ENCODE measurements at regions not wholly inside any gene's neighbourhood (a gene's known extent, or its start where the extent isn't known, plus 50 kb on each side); places are given as distances from the start of the nearest gene placed in this dataset.

GRCh38 chr9:106156465-106156864, 462.1 kb downstream of the TMEM38B start:
- TF ChIP-seq, protein P1, sequence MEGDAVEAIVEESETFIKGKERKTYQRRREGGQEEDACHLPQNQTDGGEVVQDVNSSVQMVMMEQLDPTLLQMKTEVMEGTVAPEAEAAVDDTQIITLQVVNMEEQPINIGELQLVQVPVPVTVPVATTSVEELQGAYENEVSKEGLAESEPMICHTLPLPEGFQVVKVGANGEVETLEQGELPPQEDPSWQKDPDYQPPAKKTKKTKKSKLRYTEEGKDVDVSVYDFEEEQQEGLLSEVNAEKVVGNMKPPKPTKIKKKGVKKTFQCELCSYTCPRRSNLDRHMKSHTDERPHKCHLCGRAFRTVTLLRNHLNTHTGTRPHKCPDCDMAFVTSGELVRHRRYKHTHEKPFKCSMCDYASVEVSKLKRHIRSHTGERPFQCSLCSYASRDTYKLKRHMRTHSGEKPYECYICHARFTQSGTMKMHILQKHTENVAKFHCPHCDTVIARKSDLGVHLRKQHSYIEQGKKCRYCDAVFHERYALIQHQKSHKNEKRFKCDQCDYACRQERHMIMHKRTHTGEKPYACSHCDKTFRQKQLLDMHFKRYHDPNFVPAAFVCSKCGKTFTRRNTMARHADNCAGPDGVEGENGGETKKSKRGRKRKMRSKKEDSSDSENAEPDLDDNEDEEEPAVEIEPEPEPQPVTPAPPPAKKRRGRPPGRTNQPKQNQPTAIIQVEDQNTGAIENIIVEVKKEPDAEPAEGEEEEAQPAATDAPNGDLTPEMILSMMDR (IDR thresholded peaks at IDR 0.05) = no peak
- no peak for TF ChIP-seq POLR2AphosphoS5 (IDR thresholded peaks at IDR 0.05)
